Left kidney (tissue), 1 donor: ENCODE measurements at regions not wholly inside any gene's neighbourhood (a gene's known extent, or its start where the extent isn't known, plus 50 kb on each side); places are given as distances from the start of the nearest gene placed in this dataset.
"Not testable (repeated sequence)": the region's sequence is repeated elsewhere in the genome, so short reads cannot be mapped to it uniquely, and the experiment has no call there.

ENCODE experiments used
- DNase-seq: peaks from one replicate; pipeline ENCODE4 v3.0.0-alpha.2; 2013

DNA sequence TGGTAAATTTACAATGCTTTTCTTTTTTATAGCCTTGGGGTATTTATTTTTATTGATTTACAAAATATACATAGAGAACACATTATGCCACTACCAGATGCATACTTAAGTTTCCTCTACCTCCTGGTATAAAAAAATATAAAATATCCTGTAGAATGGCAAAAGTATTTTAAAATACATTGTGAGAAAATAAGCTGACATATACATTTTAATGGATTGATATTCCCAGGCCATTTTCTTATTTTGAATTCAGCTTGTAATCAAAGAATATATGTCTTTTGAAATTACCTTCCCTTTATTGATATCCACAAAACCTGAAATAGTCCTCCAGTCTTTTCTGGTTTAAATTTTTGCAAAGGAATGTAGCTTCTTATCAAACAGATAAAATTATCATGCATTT is 923.9 kb downstream of the CDH18 start:
- DNase-seq, result no peak

DNA sequence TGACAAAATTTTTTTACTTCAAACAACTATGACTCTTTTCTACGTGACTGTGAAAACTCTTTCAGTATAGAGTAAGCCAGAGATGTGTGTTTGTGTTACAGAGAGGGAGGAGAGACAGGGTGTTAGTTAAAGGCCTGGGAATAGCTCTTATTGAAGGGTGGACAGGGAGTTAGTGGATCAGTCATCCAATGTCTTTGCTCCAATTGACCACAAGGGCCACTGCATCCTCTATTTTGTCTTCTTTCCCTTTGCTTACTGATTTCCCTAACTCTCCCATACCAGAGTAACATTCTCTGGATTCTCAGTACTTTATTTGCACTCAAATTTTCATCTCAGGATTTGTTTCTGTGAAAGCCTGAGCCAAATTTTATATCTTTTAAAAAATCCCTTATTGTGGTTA is 920.3 kb downstream of the CDH18 start:
- no peak for DNase-seq

DNA sequence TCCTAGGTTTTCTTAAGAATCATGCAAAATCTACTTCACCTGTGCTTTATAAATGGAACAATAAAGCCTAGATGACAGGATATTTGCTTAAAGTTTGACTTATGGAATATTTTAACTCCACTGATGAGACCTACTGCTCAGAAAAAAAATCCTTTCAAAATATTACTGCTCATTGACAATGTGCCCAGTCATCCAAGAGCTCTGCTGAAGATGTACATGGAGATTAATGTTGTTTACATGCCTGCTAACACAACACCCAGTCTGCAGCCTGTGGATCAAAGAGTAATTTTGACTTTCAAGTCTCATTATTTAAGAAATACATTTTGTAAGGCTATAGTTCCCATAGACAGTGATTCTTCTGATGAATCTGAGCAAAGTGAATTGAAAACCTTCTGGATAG is 889.6 kb downstream of the CDH18 start:
- DNase-seq, result no peak

DNA sequence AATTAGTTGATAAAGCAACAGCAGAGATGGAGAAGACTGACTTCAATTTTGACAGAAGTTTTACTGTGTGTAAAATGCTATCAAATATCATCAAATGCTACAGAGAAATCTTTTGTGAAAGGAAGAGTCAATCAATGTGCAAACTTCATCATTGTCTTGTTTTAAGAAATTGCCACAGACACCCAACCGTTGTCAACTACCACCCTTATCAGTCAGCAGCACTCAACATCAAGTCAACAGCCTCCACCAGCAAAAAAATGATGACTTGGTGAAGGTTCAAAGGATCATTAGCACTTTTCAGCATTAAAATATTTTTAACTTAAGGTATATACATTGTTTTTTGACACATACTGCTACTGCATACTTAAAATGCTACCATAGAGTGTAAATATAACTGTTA is 888.8 kb downstream of the CDH18 start:
- no peak for DNase-seq

DNA sequence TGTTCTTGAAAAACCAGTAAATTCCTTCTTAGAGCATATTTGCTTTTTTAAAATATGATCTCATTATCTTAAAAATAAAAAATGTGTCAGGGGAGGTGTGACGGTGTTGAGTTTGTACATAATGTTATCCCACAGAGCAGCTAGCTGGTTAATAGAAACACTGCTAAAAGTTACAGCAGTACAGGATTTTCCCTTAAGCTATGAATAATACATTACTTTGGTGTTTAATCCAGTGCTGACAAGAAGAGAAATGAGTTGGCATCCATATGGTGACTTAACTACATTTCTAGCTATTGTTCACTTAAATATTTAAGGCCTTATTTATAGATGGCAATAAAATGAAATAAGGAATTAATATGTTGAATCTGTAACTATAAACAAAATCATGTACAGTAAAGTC is 883.1 kb downstream of the CDH18 start:
- DNase-seq, result no peak

DNA sequence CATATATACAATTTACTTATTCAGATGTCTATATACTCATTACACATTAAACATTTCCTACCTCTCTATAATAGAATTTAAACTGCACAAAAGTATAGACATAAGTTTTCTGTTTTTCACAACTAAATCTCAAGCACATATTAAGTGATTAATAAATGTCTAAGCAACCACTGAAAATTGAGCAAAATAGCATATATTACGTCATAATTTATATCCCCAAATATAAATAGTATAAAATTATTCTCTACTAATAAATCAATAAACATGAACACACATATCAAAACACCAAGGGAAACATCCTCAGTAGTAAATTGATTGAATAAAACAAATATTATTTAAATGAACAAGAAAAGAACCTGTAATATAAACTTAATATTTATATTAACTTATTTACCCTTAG is 865.1 kb downstream of the CDH18 start:
- no peak for DNase-seq

DNA sequence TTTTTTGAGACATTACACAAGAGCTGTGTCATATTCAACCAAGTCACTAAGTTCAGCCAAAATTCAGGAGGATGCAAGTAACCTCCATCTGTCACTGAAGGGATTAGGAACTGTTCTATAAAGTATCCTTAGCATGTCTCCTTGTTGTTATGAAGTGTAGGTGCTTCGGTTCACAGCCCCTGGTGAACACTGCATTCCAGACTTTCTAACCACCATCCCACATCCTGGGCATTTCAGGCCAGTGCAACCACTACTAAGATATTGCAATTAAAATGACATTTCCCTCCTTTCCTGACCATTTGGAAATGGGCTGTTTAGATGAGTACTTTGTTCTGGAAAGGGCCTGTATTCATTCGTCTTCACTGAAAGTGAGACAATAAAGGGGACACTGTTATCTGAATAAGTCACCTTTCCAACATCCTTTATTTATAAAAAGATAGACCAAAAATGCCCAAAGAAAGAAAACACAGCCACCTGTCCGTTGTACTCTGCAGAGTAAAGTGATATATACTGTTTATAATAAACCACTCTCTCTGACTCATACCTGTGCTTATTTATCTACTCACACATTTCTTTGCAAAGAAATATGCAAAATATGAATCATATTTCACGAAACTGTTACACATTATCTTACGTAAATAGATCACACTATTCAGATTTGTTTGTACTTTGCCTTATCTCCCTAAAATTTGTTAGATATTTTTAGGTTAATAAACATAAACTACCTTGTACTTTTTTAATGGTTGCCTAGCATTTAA is 861.9 kb downstream of the CDH18 start:
- DNase-seq, result no peak

DNA sequence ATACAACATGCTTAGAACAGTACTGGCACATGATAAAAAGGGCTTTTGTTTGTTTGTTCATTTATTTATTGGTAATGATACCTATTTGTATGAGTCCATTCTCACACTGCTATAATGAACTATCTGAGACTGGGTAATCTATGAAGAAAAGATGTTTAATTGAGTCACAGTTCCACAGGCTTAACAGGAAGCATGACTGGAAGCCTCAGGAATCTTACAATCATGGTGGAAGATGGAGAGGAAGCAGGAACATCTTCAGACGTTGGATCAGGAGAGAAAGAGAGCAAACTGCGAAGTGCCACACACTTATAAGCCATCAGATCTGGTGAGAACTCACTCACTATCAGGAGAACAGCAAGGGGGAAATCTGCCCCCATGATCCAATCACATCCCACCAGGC is 847.7 kb downstream of the CDH18 start:
- no peak for DNase-seq

DNA sequence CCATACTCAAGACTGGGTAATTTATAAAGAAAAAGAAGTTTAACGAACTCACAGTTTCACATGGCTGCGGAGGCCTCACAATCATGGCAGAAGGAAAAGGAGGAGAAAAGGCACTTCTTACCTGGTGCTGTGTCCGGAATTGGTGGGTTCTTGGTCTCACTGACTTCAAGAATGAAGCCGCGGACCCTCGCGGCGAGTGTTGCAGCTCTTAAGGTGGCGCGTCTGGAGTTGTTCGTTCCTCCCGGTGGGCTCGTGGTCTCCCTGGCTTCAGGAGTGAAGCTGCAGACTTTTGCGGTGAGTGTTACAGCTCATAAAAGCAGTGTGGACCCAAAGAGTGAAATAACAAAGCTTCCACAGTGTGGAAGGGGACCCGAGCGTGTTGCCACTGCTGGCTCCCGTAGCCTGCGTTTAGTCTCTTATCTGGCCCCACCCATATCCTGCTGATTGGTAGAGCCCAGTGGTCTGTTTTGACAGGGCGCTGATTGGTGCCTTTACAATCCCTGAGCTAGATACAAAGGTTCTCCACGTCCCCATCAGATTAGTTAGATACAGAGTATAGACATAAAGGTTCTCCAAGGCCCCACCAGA is 846.0 kb downstream of the CDH18 start:
- DNase-seq, result not testable (repeated sequence)

DNA sequence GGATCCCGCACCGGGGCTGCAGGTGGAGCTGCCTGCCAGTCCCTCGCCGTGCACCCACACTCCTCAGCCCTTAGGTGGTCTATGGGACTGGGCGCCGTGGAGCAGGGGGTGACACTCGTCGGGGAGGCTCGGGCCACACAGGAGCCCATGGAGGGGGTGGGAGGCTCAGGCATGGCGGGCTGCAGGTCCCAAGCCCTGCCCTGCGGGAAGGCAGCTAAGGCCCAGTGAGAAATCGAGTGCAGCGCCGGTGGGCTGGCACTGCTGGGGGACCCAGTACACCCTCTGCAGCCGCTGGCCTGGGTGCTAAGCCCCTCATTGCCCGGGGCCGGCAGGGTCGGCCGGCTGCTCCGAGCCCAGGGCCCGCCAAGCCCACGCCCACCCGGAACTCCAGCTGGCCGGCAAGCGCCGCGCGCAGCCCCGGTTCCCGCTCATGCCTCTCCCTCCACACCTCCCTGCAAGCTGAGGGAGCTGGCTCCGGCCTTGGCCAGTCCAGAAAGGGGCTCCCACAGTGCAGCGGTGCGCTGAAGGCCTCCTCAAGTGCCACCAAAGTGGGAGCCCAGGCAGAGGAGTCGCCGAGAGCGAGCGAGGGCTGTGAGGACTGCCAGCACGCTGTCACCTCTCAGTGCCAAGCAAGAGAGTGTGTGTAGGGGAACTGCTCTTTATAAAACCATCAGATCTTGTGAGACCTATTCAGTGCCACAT is 845.1 kb downstream of the CDH18 start:
- DNase-seq, result not testable (repeated sequence)

DNA sequence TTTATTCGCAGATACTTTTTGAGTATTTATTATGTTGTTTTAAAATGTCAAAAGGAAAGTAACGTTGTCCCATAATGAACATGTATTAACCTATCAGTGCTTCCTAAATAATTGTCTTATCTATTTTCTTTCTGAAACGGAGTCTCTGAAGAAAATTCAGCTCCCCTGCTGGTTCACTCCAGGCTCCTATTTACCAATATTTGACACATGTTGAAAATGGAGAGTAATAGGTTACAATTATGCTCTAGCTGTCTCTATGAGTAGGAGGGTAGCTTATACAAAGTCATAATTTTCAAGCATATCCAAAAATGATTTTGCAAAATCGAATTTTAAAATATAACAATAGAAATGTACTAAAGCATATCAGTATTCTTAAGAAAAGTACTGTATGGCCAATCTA is 844.1 kb downstream of the CDH18 start:
- no peak for DNase-seq

DNA sequence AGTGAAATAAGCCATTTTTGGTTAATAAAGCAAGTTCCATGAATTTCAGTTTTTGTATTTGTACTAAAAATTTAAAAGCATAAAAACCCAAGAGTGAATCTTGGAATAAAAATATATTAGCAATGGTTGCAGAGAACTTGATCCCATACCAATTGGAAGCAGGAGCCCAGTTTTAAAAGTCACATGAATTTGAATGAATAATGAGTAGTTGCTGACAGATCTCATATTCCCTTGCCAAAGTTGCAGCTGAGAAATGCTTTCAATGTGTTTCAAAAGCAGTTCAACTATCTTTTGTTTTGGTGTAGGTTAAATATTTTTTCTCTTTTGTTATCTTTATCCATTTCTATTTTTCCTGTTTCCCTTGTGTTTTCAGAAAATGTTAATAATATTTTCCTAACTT is 818.6 kb downstream of the CDH18 start:
- no peak for DNase-seq

DNA sequence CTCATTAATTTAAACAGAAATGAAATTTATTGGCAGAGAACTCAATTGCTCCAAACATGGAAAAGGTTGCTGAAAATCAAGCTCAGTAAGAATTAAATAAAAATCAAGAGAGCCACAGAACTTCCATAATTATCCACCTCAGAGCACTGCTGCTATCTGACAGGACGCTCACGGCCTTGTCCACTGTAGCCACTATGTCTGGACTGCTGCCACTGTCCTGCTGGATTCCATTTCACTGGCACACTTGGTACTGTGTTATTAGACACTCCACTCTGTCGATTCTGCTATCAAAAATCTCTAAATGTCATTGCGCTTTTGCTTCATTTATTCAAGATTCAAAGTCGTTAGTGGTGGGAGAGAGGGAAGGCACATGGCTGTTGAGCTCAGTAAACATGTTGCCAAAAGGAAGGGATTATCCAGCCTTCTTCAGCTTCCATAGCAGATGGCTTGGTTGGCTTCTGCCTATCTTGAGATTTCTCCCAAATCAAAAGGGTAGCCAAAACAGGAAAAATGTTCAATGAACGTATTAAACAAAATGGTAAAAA is 815.0 kb downstream of the CDH18 start:
- no peak for DNase-seq

DNA sequence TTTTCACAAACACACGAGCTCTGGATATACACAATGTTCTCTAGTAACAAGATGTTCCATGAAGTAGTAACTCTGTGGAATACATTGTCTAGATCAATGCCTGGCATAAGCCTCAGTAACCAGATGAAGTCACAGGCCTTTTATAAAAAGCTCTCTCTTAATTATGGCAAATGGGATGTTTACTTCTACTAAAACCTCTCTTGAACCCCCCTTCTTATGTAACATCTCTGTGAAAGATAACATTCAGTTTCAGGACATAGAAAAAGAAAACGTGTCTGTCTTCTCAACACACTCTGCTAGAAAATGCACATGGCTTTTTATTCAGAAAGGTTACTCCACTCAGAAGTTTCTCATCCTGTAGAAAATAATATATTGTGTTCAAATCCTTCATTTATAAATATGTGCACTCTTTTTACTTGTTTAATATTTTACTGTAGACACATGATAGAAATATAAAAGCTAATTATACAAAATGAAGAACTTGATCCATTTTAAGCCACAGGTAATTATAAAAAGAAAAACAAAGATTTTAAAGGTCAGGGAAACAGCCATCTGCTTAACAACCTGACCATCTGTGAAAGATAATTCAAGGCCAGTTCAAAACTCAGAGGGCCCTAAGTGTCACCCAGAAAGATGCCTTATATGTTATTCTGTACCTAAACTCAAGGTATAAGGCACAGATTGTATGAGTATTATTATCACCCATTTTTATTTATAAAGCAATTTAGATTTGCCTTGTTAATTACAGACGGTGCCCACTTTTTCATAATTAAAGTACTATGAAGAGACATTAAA is 812.0 kb downstream of the CDH18 start:
- DNase-seq, result no peak

DNA sequence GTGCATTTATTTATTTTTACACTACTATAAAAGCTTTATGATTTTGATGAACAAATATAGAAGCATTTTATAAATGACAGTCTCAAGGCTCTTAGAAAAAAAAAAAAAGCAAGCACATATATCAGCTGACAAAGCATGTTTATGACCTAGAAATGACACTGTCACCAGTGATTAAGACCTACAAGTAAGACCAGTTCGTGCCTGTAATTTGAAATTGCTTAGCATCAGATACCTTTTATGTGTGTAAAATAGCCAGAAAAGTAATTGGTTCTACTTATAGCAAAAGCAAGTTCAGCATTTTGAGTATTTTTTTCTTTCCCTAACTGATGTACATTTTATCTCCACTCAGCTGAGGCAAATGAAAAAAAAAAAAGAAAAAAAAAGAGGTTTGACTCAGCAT is 808.4 kb downstream of the CDH18 start:
- DNase-seq, result no peak

DNA sequence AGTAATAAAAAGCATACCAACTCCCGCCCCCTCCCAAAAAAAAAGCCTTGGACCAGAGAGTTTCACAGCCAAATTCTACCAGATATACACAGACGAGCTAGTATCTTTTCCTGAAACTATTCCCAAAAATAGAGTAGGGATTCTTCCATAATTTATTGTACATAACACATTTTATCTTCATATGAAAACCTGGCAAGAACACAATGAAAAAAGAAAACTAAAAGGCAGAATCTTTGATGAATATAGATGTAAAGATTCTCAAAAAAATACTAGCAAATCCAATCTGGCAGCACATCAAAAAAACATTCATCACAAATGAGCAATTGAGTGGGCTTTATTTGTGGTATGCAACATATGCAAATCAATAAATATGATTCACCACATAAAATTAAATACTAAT is 798.8 kb downstream of the CDH18 start:
- no peak for DNase-seq

DNA sequence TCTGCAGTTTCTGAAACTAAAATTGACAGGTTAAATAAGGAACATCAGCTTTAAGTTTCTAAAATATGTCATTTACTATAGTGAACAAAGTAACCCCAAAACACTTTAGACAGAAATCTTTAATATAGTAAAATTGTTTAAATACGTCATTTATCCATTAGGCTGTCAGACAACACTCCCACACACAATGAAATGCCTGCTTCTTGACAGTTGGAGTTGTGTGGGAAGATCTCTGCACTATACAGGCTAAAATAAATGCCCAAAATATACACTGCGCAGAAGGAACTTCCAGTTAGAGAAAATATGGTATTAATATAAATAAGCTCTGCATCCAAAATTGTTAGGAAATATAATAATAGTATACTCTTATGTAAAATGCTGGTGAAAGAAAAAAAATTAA is 794.4 kb downstream of the CDH18 start:
- DNase-seq, result no peak

DNA sequence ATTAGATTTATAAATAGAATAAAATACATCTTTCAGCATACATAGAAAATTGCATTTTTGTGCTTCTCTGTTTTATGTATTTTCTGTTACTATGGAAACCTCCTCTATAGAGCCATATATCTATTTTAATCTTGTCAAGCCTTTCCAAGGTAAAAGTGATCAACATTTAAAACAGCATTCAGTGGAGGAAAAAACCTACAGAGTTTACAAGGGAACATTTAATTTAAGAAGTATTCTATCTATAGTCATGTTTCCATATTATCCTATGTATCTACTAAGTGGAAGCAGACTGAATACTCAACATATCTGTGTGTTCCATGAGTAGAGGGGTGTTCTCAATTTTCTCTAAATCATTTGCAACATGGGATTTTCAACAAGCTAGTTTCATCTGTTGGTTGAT is 791.4 kb downstream of the CDH18 start:
- no peak for DNase-seq

DNA sequence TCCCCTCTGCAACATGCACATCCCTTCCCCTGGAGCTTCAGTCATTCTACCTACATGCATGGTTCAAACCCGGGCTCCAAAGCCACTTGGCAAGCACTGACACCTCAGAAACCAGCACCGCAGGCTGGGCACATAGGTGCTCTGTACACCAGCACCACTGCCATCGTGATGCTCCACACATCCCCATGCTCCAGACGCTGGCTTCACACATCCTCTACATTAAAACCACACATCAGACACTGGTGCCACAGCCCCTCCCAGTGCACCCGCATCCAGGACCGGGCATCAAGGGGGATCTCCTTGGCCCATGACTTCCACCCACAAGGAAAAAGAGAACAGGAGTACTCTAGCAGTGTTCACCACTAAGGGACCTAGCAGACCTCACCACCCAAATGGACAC is 787.7 kb downstream of the CDH18 start:
- no peak for DNase-seq

DNA sequence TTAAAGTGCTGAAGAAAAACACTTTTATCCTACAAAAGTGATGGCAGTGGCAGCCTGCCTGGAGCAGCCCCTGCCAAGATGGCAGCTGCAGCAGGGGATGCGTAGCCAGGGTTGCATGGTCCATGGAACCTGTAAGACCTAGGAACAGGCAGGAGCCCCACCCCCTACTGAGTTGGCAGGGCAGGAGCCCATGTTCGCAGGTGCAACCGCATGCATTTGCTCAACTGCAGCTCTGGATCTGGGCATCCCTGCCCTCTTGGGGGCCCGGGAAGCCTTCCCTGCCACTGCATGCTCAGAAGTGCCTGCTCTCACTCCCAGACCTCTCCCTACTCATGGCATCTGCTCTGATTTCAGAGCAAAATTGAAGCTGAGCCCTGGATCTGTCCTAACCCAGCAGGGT is 779.6 kb downstream of the CDH18 start:
- DNase-seq, result no peak

DNA sequence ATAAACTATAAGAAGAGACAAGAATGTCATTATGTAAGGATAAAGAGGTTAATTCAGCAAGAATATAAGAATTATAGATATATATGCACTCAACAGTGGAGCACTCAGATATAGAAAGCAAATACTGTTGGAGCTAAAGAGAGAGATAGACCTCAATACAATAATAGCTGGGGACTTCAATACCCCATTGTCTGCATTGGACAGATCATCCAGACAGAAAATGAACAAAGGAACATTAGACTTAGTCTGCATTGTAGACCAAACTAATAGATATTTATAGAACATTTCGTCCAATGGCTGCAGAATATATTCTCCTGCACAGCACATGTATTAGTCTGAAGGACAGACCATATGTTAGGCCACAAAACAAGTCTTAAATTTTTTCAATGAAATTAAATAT is 777.1 kb downstream of the CDH18 start:
- DNase-seq, result no peak

DNA sequence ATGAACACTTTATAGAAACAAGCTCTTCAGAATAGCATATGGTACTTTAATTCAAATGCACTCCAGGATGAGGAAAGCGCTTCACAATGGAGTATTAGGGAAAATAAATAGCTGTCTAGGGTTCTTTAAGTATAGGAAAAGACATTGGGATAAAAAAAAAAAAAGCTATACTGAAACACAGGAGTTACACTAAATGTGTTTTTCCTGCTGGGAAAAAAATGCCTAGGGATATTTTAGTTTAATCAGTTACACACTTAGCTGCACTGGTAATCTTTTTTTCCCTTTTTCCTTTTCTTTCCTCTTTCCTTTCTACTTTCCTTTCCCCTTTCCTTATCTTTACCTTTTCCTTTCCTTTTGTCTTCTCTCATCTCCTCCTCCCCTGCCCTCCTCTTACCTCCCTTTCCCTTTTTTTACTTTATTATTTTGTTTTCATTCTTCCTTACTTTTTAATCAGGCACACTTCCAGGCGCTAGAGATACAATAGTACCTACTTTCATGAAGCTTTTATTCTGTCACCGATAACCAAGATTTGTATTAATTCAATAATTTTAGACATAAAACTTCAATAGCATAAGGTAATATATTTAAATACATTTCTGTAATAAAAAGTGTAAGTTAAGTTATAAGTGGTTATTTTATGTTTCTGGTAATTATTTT is 758.7 kb downstream of the CDH18 start:
- no peak for DNase-seq
